ENCODE measurements at regions not wholly inside any gene's neighbourhood (a gene's known extent, or its start where the extent isn't known, plus 50 kb on each side); places are given as distances from the start of the nearest gene placed in this dataset.

- TF ChIP-seq NANOG (IDR thresholded peaks at IDR 0.05; ENCODE audit: borderline replicate concordance) (no peak), JUNB (IDR thresholded peaks at IDR 0.05; ENCODE audit: unreplicated experiment) (no peak), REST (IDR thresholded peaks at IDR 0.05; ENCODE audit: unreplicated experiment) (no peak)
Measured at GRCh38 chr5:136749016-136749415, 383.7 kb upstream of the TRPC7 start (continued).

GRCh38 chr5:136743052-136743451 lies 377.7 kb upstream of the TRPC7 start:
- H3F3A ChIP-seq (replicated peaks; ENCODE audit: low read depth) = no peaks in the 10 kb centered on the region
- DNase-seq (ENCODE audit: low spot score) = no peak
- H3K27me3 ChIP-seq (ENCODE audit: insufficient read depth) = no peaks in the 10 kb centered on the region
- TF ChIP-seq STAT1 (IDR thresholded peaks at IDR 0.05; ENCODE audit: unreplicated experiment) = no peak
- no peak for TF ChIP-seq NANOG (IDR thresholded peaks at IDR 0.05; ENCODE audit: borderline replicate concordance)
- no peaks in the 10 kb centered on the region for H3K36me3 ChIP-seq (ENCODE audit: insufficient read depth)
- Mint-ChIP-seq H3K36me3 (ENCODE audit: low read depth) (peaks cover 52% of the 10 kb centered on the region), H3K4me1 (peaks cover 5% of the 10 kb centered on the region; the same call in 2 of the 3 replicates), H3K9me3 (peaks cover 50% of the 10 kb centered on the region), H3K27me3 (ENCODE audit: insufficient read depth, low read depth, poor library complexity) (peaks cover 3% of the 10 kb centered on the region), H3K27ac (no peak overlapping the region), H3K4me3 (no peak overlapping the region)
- no peak overlapping the region for H3K27ac ChIP-seq (ENCODE audit: low read depth)
- no peaks in the 10 kb centered on the region for H3K4me1 ChIP-seq (ENCODE audit: insufficient read depth)
- H3K4me2 ChIP-seq = no peak overlapping the region
- H4K20me1 ChIP-seq (replicated peaks; ENCODE audit: insufficient read depth) = no peaks in the 10 kb centered on the region
- no peaks in the 10 kb centered on the region for H3K79me2 ChIP-seq (replicated peaks; ENCODE audit: insufficient read depth)
- ATAC-seq = no peak
- no peak overlapping the region for H2AFZ ChIP-seq
- H3K9me2 ChIP-seq (ENCODE audit: insufficient read depth) = no peaks in the 10 kb centered on the region; the same call in 1 of the 2 replicates
- no peak overlapping the region for H3K4me3 ChIP-seq

- DNase-seq (ENCODE audit: low spot score) (no peak), ATAC-seq (no peak)
- peaks cover 6% of the 10 kb centered on the region for H3K27me3 Mint-ChIP-seq (ENCODE audit: insufficient read depth, low read depth, poor library complexity)
- Histone ChIP-seq H2AFZ (no peak overlapping the region), H3K4me3 (no peak overlapping the region), H3K4me1 (ENCODE audit: insufficient read depth) (peaks cover 9% of the 10 kb centered on the region; the same call in 1 of the 2 replicates), H3F3A (replicated peaks; ENCODE audit: low read depth) (no peaks in the 10 kb centered on the region), H3K27ac (ENCODE audit: low read depth) (no peak overlapping the region), H3K79me2 (replicated peaks; ENCODE audit: insufficient read depth) (no peaks in the 10 kb centered on the region), H3K27me3 (ENCODE audit: insufficient read depth) (no peaks in the 10 kb centered on the region), H3K36me3 (ENCODE audit: insufficient read depth) (no peaks in the 10 kb centered on the region), H3K4me2 (no peak overlapping the region), H3K9me2 (ENCODE audit: insufficient read depth) (no peaks in the 10 kb centered on the region; the same call in 1 of the 2 replicates), H4K20me1 (replicated peaks; ENCODE audit: insufficient read depth) (no peaks in the 10 kb centered on the region)
- peaks cover 16% of the 10 kb centered on the region for H3K4me1 Mint-ChIP-seq
- H3K4me3 Mint-ChIP-seq = no peak overlapping the region
- no peak overlapping the region for H3K27ac Mint-ChIP-seq
- peaks cover 56% of the 10 kb centered on the region for H3K9me3 Mint-ChIP-seq
- H3K36me3 Mint-ChIP-seq (ENCODE audit: low read depth) = peaks cover 61% of the 10 kb centered on the region
- TF ChIP-seq ZNF331 (CRISPR knock-in tag; IDR thresholded peaks at IDR 0.05; ENCODE audit: low read depth) = no peak
- no peak for TF ChIP-seq CREB1 (CRISPR knock-in tag; IDR thresholded peaks at IDR 0.05; ENCODE audit: low read depth)
- no peak for TF ChIP-seq EZH2phosphoT487 (IDR thresholded peaks at IDR 0.05; ENCODE audit: unreplicated experiment)
- no peak for TF ChIP-seq EZH2 (IDR thresholded peaks at IDR 0.05; ENCODE audit: low read depth, unreplicated experiment)
- no peak for TF ChIP-seq NANOG (IDR thresholded peaks at IDR 0.05; ENCODE audit: borderline replicate concordance)
- TF ChIP-seq ZNF114 (CRISPR knock-in tag; IDR thresholded peaks at IDR 0.05) = no peak
- TF ChIP-seq POLR2AphosphoS5 (IDR thresholded peaks at IDR 0.05; ENCODE audit: low read depth) = no peak
- no peak for TF ChIP-seq ZNF462 (CRISPR knock-in tag; IDR thresholded peaks at IDR 0.05)
Measured at GRCh38 chr5:136740228-136740627, 374.9 kb upstream of the TRPC7 start.

All from GM23338 (cell line).